GM23248 (cell line): ENCODE measurements at regions not wholly inside any gene's neighbourhood (a gene's known extent, or its start where the extent isn't known, plus 50 kb on each side); places are given as distances from the start of the nearest gene placed in this dataset.

ENCODE experiments used
- DNase-seq: peaks from one replicate; pipeline ENCODE4 v3.0.0-alpha.2; 2015
- H2AFZ ChIP-seq: fragments of 200-600 bp; sonication (generic); 2 replicates; pipeline ENCODE4 v1.6.1; 2016; ENCODE audit warnings: antibody characterized with exemption
- H3F3A ChIP-seq: fragments of 200-600 bp; sonication (generic); 2 replicates; pipeline ENCODE4 v1.6.1; 2016; ENCODE audit warnings: mild to moderate bottlenecking, antibody characterized with exemption, mixed run types; ENCODE audit not compliant: insufficient read depth
- H3K27ac ChIP-seq: fragments of 200-600 bp; sonication (generic); 2 replicates; pipeline ENCODE4 v1.5.1; 2016; ENCODE audit warnings: mild to moderate bottlenecking
- H3K27me3 ChIP-seq: fragments of 200-600 bp; sonication (generic); replicated peaks from 2 replicates; pipeline ENCODE4 v1.6.1; 2016; ENCODE audit warnings: mild to moderate bottlenecking; ENCODE audit not compliant: insufficient read depth
- H3K36me3 ChIP-seq: fragments of 200-600 bp; sonication (generic); 2 replicates; pipeline ENCODE4 v1.6.1; 2016; ENCODE audit warnings: low read depth, mild to moderate bottlenecking
- H3K4me1 ChIP-seq: fragments of 200-600 bp; sonication (generic); 2 replicates; pipeline ENCODE4 v1.6.1; 2016; ENCODE audit warnings: mild to moderate bottlenecking; ENCODE audit not compliant: insufficient read depth
- H3K4me2 ChIP-seq: fragments of 200-600 bp; sonication (generic); one replicate; pipeline ENCODE4 v1.6.1; 2016; ENCODE audit warnings: mild to moderate bottlenecking; ENCODE audit not compliant: unreplicated experiment
- H3K4me3 ChIP-seq: fragments of 200-600 bp; sonication (generic); 2 replicates; pipeline ENCODE4 v1.5.1; 2016; ENCODE audit warnings: mild to moderate bottlenecking
- H3K79me2 ChIP-seq: fragments of 200-600 bp; sonication (generic); 2 replicates; pipeline ENCODE4 v1.6.1; 2016; ENCODE audit warnings: mild to moderate bottlenecking; ENCODE audit not compliant: insufficient read depth
- H3K9ac ChIP-seq: fragments of 200-600 bp; sonication (generic); 2 replicates; pipeline ENCODE4 v1.6.1; 2016; ENCODE audit warnings: mild to moderate bottlenecking
- H3K9me2 ChIP-seq: fragments of 200-600 bp; sonication (generic); 2 replicates; pipeline ENCODE4 v1.6.1; 2016; ENCODE audit warnings: mixed run types, mild to moderate bottlenecking, moderate library complexity; ENCODE audit not compliant: insufficient read depth
- H3K9me3 ChIP-seq: fragments of 200-600 bp; sonication (generic); one replicate; pipeline ENCODE4 v1.6.1; 2017; ENCODE audit warnings: low read depth
- H4K20me1 ChIP-seq: fragments of 200-600 bp; sonication (generic); 2 replicates; pipeline ENCODE4 v1.6.0; 2016; ENCODE audit not compliant: insufficient read depth
- EZH2 ChIP-seq: fragments of 200-600 bp; sonication (generic); IDR thresholded peaks from 2 replicates; pipeline ENCODE4 v1.6.1; 2018; ENCODE audit warnings: antibody characterized with exemption, mild to moderate bottlenecking; ENCODE audit not compliant: insufficient read depth, poor library complexity, severe bottlenecking
- EZH2phosphoT487 ChIP-seq: fragments of 200-600 bp; sonication (generic); IDR thresholded peaks from 2 replicates; pipeline ENCODE4 v1.6.1; 2018; ENCODE audit warnings: antibody characterized with exemption, moderate library complexity, mild to moderate bottlenecking, low read depth; ENCODE audit not compliant: insufficient read depth
- WGBS, 2 experiments: methylation state at CpG; one replicate each; pipeline ENCODE4 v1.1.6; 2015 to 2017; ENCODE audit warnings: low lambda C conversion rate in 2 of 2, low coverage in 1 of 2; ENCODE audit errors: missing lambda C conversion rate in 2 of 2; 5-methylcytosine and 5-hydroxymethylcytosine counted together
- in situ Hi-C: fragments of 300-500 bp; cut with MboI; formaldehyde crosslinking; loops from 2 replicates; pipeline ENCODE4 v1.15.0; 2020

DNA sequence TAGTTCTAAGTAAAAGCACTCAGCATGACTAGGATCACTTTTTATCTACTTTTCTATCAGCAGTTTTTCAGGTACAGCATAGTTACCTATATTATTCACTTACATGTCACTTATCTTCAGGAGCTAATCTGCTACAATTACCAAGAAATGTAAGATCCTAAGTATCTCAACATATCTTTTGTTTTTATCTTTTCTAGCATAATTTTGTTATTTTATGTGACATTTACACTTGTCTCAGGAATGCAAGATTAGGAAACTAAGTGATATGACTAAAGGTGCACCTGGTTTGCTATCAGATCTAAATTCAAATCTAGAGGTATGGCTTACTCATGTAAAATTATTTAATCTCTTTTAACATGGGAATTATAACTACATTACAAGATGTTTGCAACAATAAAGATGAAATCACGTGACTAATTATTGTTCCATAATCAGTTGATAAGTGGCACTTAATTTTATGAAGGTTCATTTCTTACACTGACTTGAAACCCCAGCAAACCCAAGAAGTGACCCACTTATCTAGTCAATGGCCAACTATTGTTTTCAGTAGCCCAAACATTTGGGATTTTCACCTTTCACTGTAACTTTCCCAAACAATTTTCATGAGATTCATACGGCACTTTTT lies 390.3 kb upstream of the PCDH15 start:
- Histone ChIP-seq H3K4me2 (no peak overlapping the region), H2AFZ (no peak overlapping the region), H3K9ac (no peak overlapping the region), H3K4me3 (no peak overlapping the region), H4K20me1 (no peaks in the 10 kb centered on the region), H3K9me2 (no peaks in the 10 kb centered on the region), H3K4me1 (no peaks in the 10 kb centered on the region), H3F3A (no peaks in the 10 kb centered on the region), H3K27ac (no peak overlapping the region), H3K27me3 (no peaks in the 10 kb centered on the region), H3K36me3 (no peaks in the 10 kb centered on the region), H3K79me2 (no peaks in the 10 kb centered on the region), H3K9me3 (no peaks in the 10 kb centered on the region)
- TF ChIP-seq EZH2phosphoT487 (no peak), EZH2 (no peak)
- 53 to 66% methylated on average over 2 of the region's 2 CpGs for WGBS, 2 experiments
- DNase-seq: no peak
- in situ Hi-C loops: no loop called here

DNA sequence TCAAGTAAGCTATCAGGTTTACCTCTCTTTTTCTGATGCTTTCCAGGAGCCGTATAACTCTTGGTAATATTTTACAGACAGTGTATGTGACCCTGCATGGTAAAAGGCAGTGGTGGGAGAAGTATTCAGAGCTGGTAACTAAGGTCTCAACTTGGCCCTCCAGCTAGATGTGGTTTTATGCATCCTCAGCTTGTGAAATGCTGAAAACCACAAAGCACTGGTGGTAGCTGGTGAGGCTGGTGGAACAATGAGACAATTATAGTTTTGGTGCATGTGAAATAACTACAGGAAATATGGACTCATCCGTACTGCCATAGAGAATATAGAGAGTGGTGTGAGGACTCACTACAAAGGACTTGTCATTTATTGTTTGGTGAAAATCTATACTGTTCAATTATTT lies 383.0 kb upstream of the PCDH15 start:
- no peaks in the 10 kb centered on the region for H3K9me3 ChIP-seq
- DNase-seq: no peak

DNA sequence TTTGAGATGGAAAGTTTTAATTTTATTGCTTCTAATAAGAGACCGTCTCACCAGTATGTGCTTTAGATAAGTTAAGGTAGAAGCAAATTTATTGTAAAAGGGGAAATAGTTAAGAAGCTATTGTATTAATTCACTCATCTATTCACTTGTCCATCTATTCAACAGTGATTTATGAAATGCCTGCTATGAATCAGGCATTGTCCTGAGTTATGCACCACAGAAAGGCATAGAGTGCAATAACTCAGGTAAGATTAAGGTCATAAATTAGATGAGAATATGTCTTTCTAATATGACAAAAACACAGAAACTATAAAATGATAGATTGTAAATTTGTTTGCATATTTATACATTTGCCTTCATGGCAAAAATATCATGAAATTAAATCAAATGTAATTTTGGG lies 379.3 kb upstream of the PCDH15 start:
- no peak overlapping the region for H3K4me3 ChIP-seq
- H3K9ac ChIP-seq: no peak overlapping the region
- no peaks in the 10 kb centered on the region for H3K79me2 ChIP-seq
- no peak overlapping the region for H3K4me2 ChIP-seq
- no peak overlapping the region for H3K27ac ChIP-seq
- no peaks in the 10 kb centered on the region for H3K9me2 ChIP-seq
- H2AFZ ChIP-seq: no peak overlapping the region
- in situ Hi-C loops: no loop called here
- H3K27me3 ChIP-seq: no peaks in the 10 kb centered on the region
- WGBS, 2 experiments: 39 to 44% methylated on average over 1 of the region's 1 CpG
- TF ChIP-seq EZH2 (no peak), EZH2phosphoT487 (no peak)
- H3F3A ChIP-seq: no peaks in the 10 kb centered on the region
- no peaks in the 10 kb centered on the region for H4K20me1 ChIP-seq
- DNase-seq: no peak
- no peaks in the 10 kb centered on the region for H3K4me1 ChIP-seq
- H3K9me3 ChIP-seq: no peaks in the 10 kb centered on the region
- H3K36me3 ChIP-seq: no peaks in the 10 kb centered on the region

More for the DNA sequence above, 383.0 kb upstream of the PCDH15 start:
- no peak overlapping the region for H3K4me3 ChIP-seq
- H3K9me2 ChIP-seq: no peaks in the 10 kb centered on the region
- H3K9ac ChIP-seq: no peak overlapping the region
- no peak overlapping the region for H3K4me2 ChIP-seq
- H3K27me3 ChIP-seq: no peaks in the 10 kb centered on the region
- no peaks in the 10 kb centered on the region for H4K20me1 ChIP-seq
- 43 to 63% methylated on average over 2 of the region's 2 CpGs for WGBS, 2 experiments
- TF ChIP-seq EZH2phosphoT487: no peak
- TF ChIP-seq EZH2: no peak
- in situ Hi-C loops: no loop called here
- no peaks in the 10 kb centered on the region for H3K79me2 ChIP-seq
- H2AFZ ChIP-seq: no peak overlapping the region
- H3K4me1 ChIP-seq: no peaks in the 10 kb centered on the region
- no peaks in the 10 kb centered on the region for H3K36me3 ChIP-seq
- no peak overlapping the region for H3K27ac ChIP-seq
- no peaks in the 10 kb centered on the region for H3F3A ChIP-seq

DNA sequence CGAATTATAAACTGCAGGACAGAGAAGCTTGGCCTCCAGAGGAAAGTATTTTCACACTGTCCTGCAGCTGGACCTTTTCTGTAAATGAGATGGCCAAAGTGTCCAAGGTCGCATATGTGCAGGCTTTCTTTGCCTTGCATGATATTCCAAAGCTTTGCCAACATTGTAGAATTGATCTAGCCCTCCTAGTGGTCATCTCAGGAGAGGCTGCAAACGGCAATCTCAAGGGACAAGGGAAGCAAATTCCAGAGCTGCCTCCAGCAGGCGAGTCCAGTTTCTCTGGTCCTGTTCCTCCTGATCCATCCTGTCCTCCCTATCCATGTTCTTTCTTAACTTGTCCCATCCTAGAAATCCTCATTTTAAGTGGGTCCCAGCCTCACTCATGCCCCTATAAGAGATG lies 373.4 kb upstream of the PCDH15 start:
- H3K27ac ChIP-seq: no peak overlapping the region
- no peaks in the 10 kb centered on the region for H3K9me2 ChIP-seq
- no peaks in the 10 kb centered on the region for H3K79me2 ChIP-seq
- no peaks in the 10 kb centered on the region for H3F3A ChIP-seq
- no peaks in the 10 kb centered on the region for H4K20me1 ChIP-seq
- no peaks in the 10 kb centered on the region for H3K9me3 ChIP-seq
- no peak overlapping the region for H3K9ac ChIP-seq
- no peaks in the 10 kb centered on the region for H3K4me1 ChIP-seq
- no peak for TF ChIP-seq EZH2
- no peak for TF ChIP-seq EZH2phosphoT487
- 22 to 25% methylated on average over 4 of the region's 4 CpGs for WGBS, 2 experiments
- no peaks in the 10 kb centered on the region for H3K27me3 ChIP-seq
- no peak overlapping the region for H3K4me2 ChIP-seq
- H3K36me3 ChIP-seq: no peaks in the 10 kb centered on the region
- DNase-seq: no peak
- in situ Hi-C loops: no loop called here
- no peak overlapping the region for H2AFZ ChIP-seq
- no peak overlapping the region for H3K4me3 ChIP-seq

DNA sequence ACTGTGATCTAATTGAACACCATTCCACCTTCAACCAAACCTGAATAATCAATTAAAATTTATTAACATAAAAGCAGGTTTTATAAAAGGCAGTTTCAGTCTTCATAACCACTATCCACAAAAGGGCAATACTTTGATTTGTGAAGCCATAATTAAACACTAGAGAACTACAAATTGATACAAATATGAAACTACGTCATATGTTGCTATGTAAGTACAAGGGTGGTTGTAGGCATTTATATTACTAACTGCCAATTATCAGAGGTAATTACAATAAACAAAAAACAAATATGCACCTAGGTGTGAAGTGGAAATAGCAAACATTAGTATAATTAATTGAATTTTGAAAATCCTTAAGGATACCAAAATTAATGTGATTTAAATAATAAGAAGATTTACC lies 368.5 kb upstream of the PCDH15 start:
- TF ChIP-seq EZH2 (no peak), EZH2phosphoT487 (no peak)
- H2AFZ ChIP-seq: no peak overlapping the region
- 83 to 88% methylated on average over 1 of the region's 1 CpG for WGBS, 2 experiments
- DNase-seq: no peak
- H3K27ac ChIP-seq: no peak overlapping the region
- H4K20me1 ChIP-seq: no peaks in the 10 kb centered on the region
- H3K36me3 ChIP-seq: no peaks in the 10 kb centered on the region
- H3K9ac ChIP-seq: no peak overlapping the region
- H3K9me3 ChIP-seq: no peaks in the 10 kb centered on the region
- no peaks in the 10 kb centered on the region for H3K27me3 ChIP-seq
- H3F3A ChIP-seq: no peaks in the 10 kb centered on the region
- in situ Hi-C loops: no loop called here
- no peaks in the 10 kb centered on the region for H3K79me2 ChIP-seq
- H3K4me1 ChIP-seq: no peaks in the 10 kb centered on the region
- no peak overlapping the region for H3K4me2 ChIP-seq
- no peaks in the 10 kb centered on the region for H3K9me2 ChIP-seq
- no peak overlapping the region for H3K4me3 ChIP-seq
